SK-N-SH (cell line): ENCODE measurements at regions not wholly inside any gene's neighbourhood (a gene's known extent, or its start where the extent isn't known, plus 50 kb on each side); places are given as distances from the start of the nearest gene placed in this dataset.

Experiments
- CTCF ChIA-PET: fragments of 300-600, 350-600 bp; formaldehyde crosslinking; extraction: SDS; loops from one replicate; lab custom pipeline; 2021; lab: Yijun Ruan, JAX
- POLR2A ChIA-PET: fragments of 350-600 bp; sonication (Branson Sonifier 250); formaldehyde crosslinking; extraction: SDS; loops from one replicate; lab custom pipeline; 2020; ENCODE audit warnings: antibody characterized with exemption, inconsistent platforms; lab: Yijun Ruan, JAX
- DNase-seq: peaks from one replicate; pipeline ENCODE4 v3.0.0; 2012
- H2AFZ ChIP-seq: fragments of 200-600 bp; sonication (generic); 2 replicates; pipeline ENCODE4 v1.8.1; 2016; ENCODE audit warnings: antibody characterized with exemption, mild to moderate bottlenecking, low read depth
- H3F3A ChIP-seq: fragments of 200-600 bp; sonication (generic); replicated peaks from 2 replicates; pipeline ENCODE3; 2016; ENCODE audit warnings: antibody characterized with exemption, mild to moderate bottlenecking; ENCODE audit not compliant: insufficient read depth
- H3K27ac ChIP-seq, 2 experiments: fragments of 200-500 bp in 1 of 2; fragments of 200-600 bp in 1 of 2; sonication (Bioruptor generic) in 1 of 2; sonication (generic), shearing (Covaris generic) in 1 of 2; 2 replicates each; pipeline versions ENCODE4 v1.5.1 to v1.6.1; 2014 to 2016; ENCODE audit warnings: low read depth in 2 of 2, inconsistent platforms in 1 of 2, low read length in 1 of 2, mild to moderate bottlenecking in 1 of 2, mixed read lengths in 1 of 2
- H3K27me3 ChIP-seq: fragments of 200-600 bp; sonication (generic), shearing (Covaris generic); 2 replicates; pipeline ENCODE4 v1.6.1; 2016; ENCODE audit warnings: mixed run types; ENCODE audit not compliant: insufficient read depth
- H3K36me3 ChIP-seq, 2 experiments: fragments of 200-500 bp in 1 of 2; fragments of 200-600 bp in 1 of 2; sonication (Bioruptor generic) in 1 of 2; sonication (generic) in 1 of 2; replicated peaks in 1 of 2; 2 replicates each; pipeline versions ENCODE3 to v1.5.1; 2014 to 2016; ENCODE audit warnings: low read length in 1 of 2, mild to moderate bottlenecking in 1 of 2; ENCODE audit not compliant: insufficient read depth in 2 of 2, control insufficient read depth in 1 of 2
- H3K4me1 ChIP-seq, 2 experiments: fragments of 200-500 bp in 1 of 2; fragments of 200-600 bp in 1 of 2; sonication (Bioruptor generic) in 1 of 2; sonication (generic), shearing (Covaris generic) in 1 of 2; 2 replicates each; pipeline versions ENCODE4 v1.5.1 to v1.6.1; 2014 to 2016; ENCODE audit warnings: low read depth in 1 of 2, low read length in 1 of 2, mixed run types in 1 of 2; ENCODE audit not compliant: insufficient read depth in 2 of 2, control insufficient read depth in 1 of 2
- H3K4me2 ChIP-seq: fragments of 200-600 bp; sonication (generic), shearing (Covaris generic); 2 replicates; pipeline ENCODE4 v1.6.1; 2017; ENCODE audit warnings: mixed run types
- H3K4me3 ChIP-seq, 2 experiments: fragments of 200-500 bp in 1 of 2; fragments of 200-600 bp in 1 of 2; sonication (Bioruptor generic) in 1 of 2; sonication (generic), shearing (Covaris generic) in 1 of 2; 2 replicates each; pipeline versions ENCODE4 v1.5.1 to v1.8.1; 2014 to 2016; ENCODE audit warnings: low read depth in 2 of 2, inconsistent platforms in 1 of 2, low read length in 1 of 2, mild to moderate bottlenecking in 1 of 2, mixed read lengths in 1 of 2, moderate library complexity in 1 of 2
- H3K79me2 ChIP-seq: fragments of 200-600 bp; sonication (generic); 2 replicates; pipeline ENCODE4 v1.8.1; 2017; ENCODE audit warnings: mild to moderate bottlenecking; ENCODE audit not compliant: insufficient read depth
- H3K9ac ChIP-seq: fragments of 200-600 bp; sonication (generic); 2 replicates; pipeline ENCODE4 v1.6.1; 2017; ENCODE audit warnings: mixed run types
- H3K9me2 ChIP-seq: fragments of 200-600 bp; sonication (generic); 2 replicates; pipeline ENCODE4 v1.6.1; 2017; ENCODE audit warnings: mixed run types
- H3K9me3 ChIP-seq: fragments of 200-600 bp; sonication (generic); 2 replicates; pipeline ENCODE4 v1.6.1; 2017; ENCODE audit warnings: mixed run types, mild to moderate bottlenecking, moderate library complexity
- H4K20me1 ChIP-seq: fragments of 200-600 bp; sonication (generic); 2 replicates; pipeline ENCODE4 v1.6.1; 2017; ENCODE audit warnings: mild to moderate bottlenecking, mixed run types; ENCODE audit not compliant: insufficient read depth
- FOXJ3 ChIP-seq: sonication (generic); formaldehyde crosslinking; IDR thresholded peaks from 2 replicates; pipeline ENCODE4 v1.5.1; 2020; ENCODE audit warnings: mild to moderate bottlenecking, missing genetic modification reagents
- GABPA ChIP-seq: IDR thresholded peaks from 2 replicates; pipeline ENCODE4 v1.4.0; 2012; ENCODE audit warnings: low read depth, mild to moderate bottlenecking
- JUND ChIP-seq: IDR thresholded peaks from 2 replicates; pipeline ENCODE4 v1.4.0; 2012
- MAX ChIP-seq: IDR thresholded peaks from 2 replicates; pipeline ENCODE4 v1.4.0; 2012; ENCODE audit warnings: low read depth
- PBX3 ChIP-seq: IDR thresholded peaks from 2 replicates; pipeline ENCODE4; 2012
- REST ChIP-seq: IDR thresholded peaks from 2 replicates; pipeline ENCODE4 v1.6.1; 2012; ENCODE audit warnings: mild to moderate bottlenecking, low read depth, low read length, moderate library complexity
- RFX5 ChIP-seq: IDR thresholded peaks from 2 replicates; pipeline ENCODE4 v1.6.1; 2012; ENCODE audit warnings: mild to moderate bottlenecking, improper control_type of control experiment, low read length
- RXRA ChIP-seq: IDR thresholded peaks from 2 replicates; pipeline ENCODE4 v1.4.0; 2012; ENCODE audit warnings: low read depth, mild to moderate bottlenecking, borderline replicate concordance
- SIN3A ChIP-seq: IDR thresholded peaks from 2 replicates; pipeline ENCODE4 v1.6.1; 2012; ENCODE audit warnings: low read depth, mild to moderate bottlenecking, low read length, moderate library complexity, borderline replicate concordance
- SMC3 ChIP-seq: IDR thresholded peaks from 2 replicates; pipeline ENCODE4 v1.6.1; 2012; ENCODE audit warnings: low read depth, low read length, improper control_type of control experiment
- TCF12 ChIP-seq: IDR thresholded peaks from 2 replicates; pipeline ENCODE4 v1.4.0; 2012
- USF2 ChIP-seq: fragments of 150-350 bp; IDR thresholded peaks from 2 replicates; pipeline ENCODE4 v1.6.1; 2017; ENCODE audit warnings: antibody characterized with exemption, low read length, low read depth, borderline replicate concordance
- WGBS: methylation state at CpG from one replicate; pipeline ENCODE4 v1.1.6; 2017; ENCODE audit warnings: low lambda C conversion rate; 5-methylcytosine and 5-hydroxymethylcytosine counted together

DNA sequence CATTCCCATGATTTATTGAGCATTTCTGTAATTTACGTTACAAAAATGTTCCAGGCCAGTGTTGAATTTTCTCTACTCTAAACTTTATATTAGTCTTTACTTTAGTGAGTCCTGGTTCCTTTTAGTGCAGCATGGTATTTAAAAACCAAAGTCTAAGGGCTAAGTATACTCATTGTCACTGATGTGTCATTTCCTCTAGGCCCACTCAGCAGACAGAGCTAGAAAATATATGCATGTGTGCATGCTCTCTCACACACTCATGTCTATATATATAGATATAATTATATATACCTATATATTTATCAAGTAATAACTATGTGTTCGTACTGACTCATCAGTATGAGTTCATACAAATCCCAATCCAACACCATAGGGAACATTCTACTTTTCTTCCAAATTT is 132.5 kb upstream of the SLC8A1 start:
- H3K27ac ChIP-seq: no peak overlapping the region
- DNase-seq: no peak
- H4K20me1 ChIP-seq: no peaks in the 10 kb centered on the region
- H2AFZ ChIP-seq: no peak overlapping the region
- WGBS: 61% methylated on average over 2 of the region's 2 CpGs
- H3K36me3 ChIP-seq: no peaks in the 10 kb centered on the region
- TF ChIP-seq RFX5: no peak
- no peak for TF ChIP-seq FOXJ3 (CRISPR knock-in tag)
- TF ChIP-seq PBX3: no peak
- TF ChIP-seq JUND: no peak
- TF ChIP-seq TCF12: no peak
- TF ChIP-seq USF2: no peak
- TF ChIP-seq RXRA: no peak
- no peak for TF ChIP-seq GABPA
- H3K9ac ChIP-seq: no peak overlapping the region
- H3F3A ChIP-seq: no peaks in the 10 kb centered on the region
- H3K4me1 ChIP-seq: no peaks in the 10 kb centered on the region
- no peak overlapping the region for H3K4me2 ChIP-seq
- no peaks in the 10 kb centered on the region for H3K9me2 ChIP-seq
- no peaks in the 10 kb centered on the region for H3K27me3 ChIP-seq
- H3K79me2 ChIP-seq: no peaks in the 10 kb centered on the region
- no peaks in the 10 kb centered on the region for H3K9me3 ChIP-seq
- no peak overlapping the region for H3K4me3 ChIP-seq
- POLR2A ChIA-PET: no interaction called here
- CTCF ChIA-PET: no interaction called here

GRCh38 chr2:40591774-40592173 is 139.9 kb upstream of the SLC8A1 start:
- Histone ChIP-seq H3K36me3 (no peaks in the 10 kb centered on the region), H3K27ac (no peak overlapping the region), H3K9me3 (no peaks in the 10 kb centered on the region), H2AFZ (no peak overlapping the region), H3K79me2 (no peaks in the 10 kb centered on the region), H3K27me3 (no peaks in the 10 kb centered on the region; the same call in 1 of the 2 replicates), H4K20me1 (no peaks in the 10 kb centered on the region), H3K4me2 (no peak overlapping the region), H3K4me3 (no peak overlapping the region), H3K9ac (no peak overlapping the region), H3K4me1 (no peaks in the 10 kb centered on the region), H3F3A (no peaks in the 10 kb centered on the region), H3K9me2 (no peaks in the 10 kb centered on the region)
- ChIA-PET POLR2A (no interaction called here), CTCF (interaction anchor here (1.2 kb wide), 1 partner anchor 1107 kb away, joined by 5 read pairs; no protein-coding TSS in a partner anchor)
- 68% methylated on average over 3 of the region's 3 CpGs for WGBS
- TF ChIP-seq GABPA (no peak), SMC3 (no peak), SIN3A (no peak), JUND (no peak), MAX (no peak), USF2 (no peak), REST (no peak)
- no peak for DNase-seq
